ENCODE measurements at regions not wholly inside any gene's neighbourhood (a gene's known extent, or its start where the extent isn't known, plus 50 kb on each side); places are given as distances from the start of the nearest gene placed in this dataset.

- BruUV-seq (replicated peaks), result no TSS peak
- Mint-ChIP-seq H3K27me3 (ENCODE audit: insufficient read depth, unreplicated experiment) (peaks cover 6% of the 10 kb centered on the region), H3K27ac (ENCODE audit: unreplicated experiment) (no peak overlapping the region), H3K4me3 (ENCODE audit: unreplicated experiment) (no peak overlapping the region), H3K4me1 (ENCODE audit: low read depth, unreplicated experiment) (no peaks in the 10 kb centered on the region), H3K36me3 (ENCODE audit: insufficient read depth, unreplicated experiment) (no peaks in the 10 kb centered on the region), H3K9me3 (ENCODE audit: unreplicated experiment) (no peaks in the 10 kb centered on the region)
- no peak overlapping the region for H3K4me3 ChIP-seq (ENCODE audit: low read depth, low read length)
- no peaks in the 10 kb centered on the region for H3K36me3 ChIP-seq (ENCODE audit: control insufficient read depth, insufficient read depth, low read length)
- DNase-seq, result no peak
- POLR2A ChIA-PET, result no interaction called here
- CTCF ChIA-PET, result no interaction called here
- intact Hi-C loops (cut with micrococcal nuclease; ENCODE audit: unreplicated experiment), result no loop called here
- no peaks in the 10 kb centered on the region for H3K9me3 ChIP-seq
- no peaks in the 10 kb centered on the region for H3K27me3 ChIP-seq (replicated peaks; ENCODE audit: control insufficient read depth, insufficient read depth, low read length)
- TF ChIP-seq CTCF (IDR thresholded peaks at IDR 0.05; ENCODE audit: insufficient read depth in 1 of 2, low read depth in 1 of 2, low read length in 1 of 2, severe bottlenecking in 1 of 2, unreplicated experiment in 1 of 2), result no peak
- H3K4me1 ChIP-seq, result no peaks in the 10 kb centered on the region
These were observed 96.6 kb upstream of the MDFIC2 start for GRCh38 chr3:70409018-70409417.

GRCh38 chr3:70400194-70400593, 87.8 kb upstream of the MDFIC2 start:
- no TSS peak for BruUV-seq (replicated peaks)
- POLR2A ChIA-PET, result no interaction called here
- no peaks in the 10 kb centered on the region for H3K9me3 ChIP-seq
- no peak overlapping the region for H3K4me3 Mint-ChIP-seq (ENCODE audit: unreplicated experiment)
- no peak overlapping the region for H3K27ac Mint-ChIP-seq (ENCODE audit: unreplicated experiment)
- no peak overlapping the region for H3K4me3 ChIP-seq (ENCODE audit: low read depth, low read length)
- H3K4me1 Mint-ChIP-seq (ENCODE audit: low read depth, unreplicated experiment), result no peaks in the 10 kb centered on the region
- peaks cover under 1% of the 10 kb centered on the region for H3K27me3 Mint-ChIP-seq (ENCODE audit: insufficient read depth, unreplicated experiment)
- H3K4me1 ChIP-seq, result no peaks in the 10 kb centered on the region
- no peaks in the 10 kb centered on the region for H3K36me3 ChIP-seq (ENCODE audit: control insufficient read depth, insufficient read depth, low read length)
- intact Hi-C loops (cut with micrococcal nuclease; ENCODE audit: unreplicated experiment), result no loop called here
- CTCF ChIA-PET, result no interaction called here
- TF ChIP-seq CTCF (IDR thresholded peaks at IDR 0.05; ENCODE audit: insufficient read depth in 1 of 2, low read depth in 1 of 2, low read length in 1 of 2, severe bottlenecking in 1 of 2, unreplicated experiment in 1 of 2), result no peak
- no peaks in the 10 kb centered on the region for H3K36me3 Mint-ChIP-seq (ENCODE audit: insufficient read depth, unreplicated experiment)
- H3K27me3 ChIP-seq (replicated peaks; ENCODE audit: control insufficient read depth, insufficient read depth, low read length), result no peaks in the 10 kb centered on the region
- H3K9me3 Mint-ChIP-seq (ENCODE audit: unreplicated experiment), result no peaks in the 10 kb centered on the region
- no peak for DNase-seq

GRCh38 chr3:70393881-70394612, 81.6 kb upstream of the MDFIC2 start:
- Mint-ChIP-seq H3K4me3 (ENCODE audit: unreplicated experiment) (no peak overlapping the region), H3K9me3 (ENCODE audit: unreplicated experiment) (no peaks in the 10 kb centered on the region), H3K4me1 (ENCODE audit: low read depth, unreplicated experiment) (no peaks in the 10 kb centered on the region), H3K36me3 (ENCODE audit: insufficient read depth, unreplicated experiment) (no peaks in the 10 kb centered on the region), H3K27me3 (ENCODE audit: insufficient read depth, unreplicated experiment) (peaks cover 17% of the 10 kb centered on the region), H3K27ac (ENCODE audit: unreplicated experiment) (no peak overlapping the region)
- BruUV-seq (replicated peaks), result no TSS peak
- no peaks in the 10 kb centered on the region for H3K9me3 ChIP-seq
- TF ChIP-seq CTCF (IDR thresholded peaks at IDR 0.05; ENCODE audit: insufficient read depth in 1 of 2, low read depth in 1 of 2, low read length in 1 of 2, severe bottlenecking in 1 of 2, unreplicated experiment in 1 of 2), result no peak
- no peaks in the 10 kb centered on the region for H3K4me1 ChIP-seq
- no peak for DNase-seq
- CTCF ChIA-PET, result no interaction called here
- no peaks in the 10 kb centered on the region for H3K27me3 ChIP-seq (replicated peaks; ENCODE audit: control insufficient read depth, insufficient read depth, low read length)
- POLR2A ChIA-PET, result no interaction called here
- intact Hi-C loops (cut with micrococcal nuclease; ENCODE audit: unreplicated experiment), result no loop called here
- no peaks in the 10 kb centered on the region for H3K36me3 ChIP-seq (ENCODE audit: control insufficient read depth, insufficient read depth, low read length)
- no peak overlapping the region for H3K4me3 ChIP-seq (ENCODE audit: low read depth, low read length)

All from Caco-2 (cell line).